CD4-positive, alpha-beta T cell (primary cell): ENCODE measurements at regions not wholly inside any gene's neighbourhood (a gene's known extent, or its start where the extent isn't known, plus 50 kb on each side); places are given as distances from the start of the nearest gene placed in this dataset.

Experiments
- ATAC-seq: fragments of 200-7000 bp; cut with Tn5 transposase; one replicate; pipeline ENCODE4 v1.10.0; 2022; ENCODE audit warnings: mild to moderate bottlenecking; ENCODE audit not compliant: poor library complexity
- CTCF ChIA-PET: fragments of 350-600 bp; sonication (Branson Sonifier 250); formaldehyde crosslinking; loops from one replicate; lab custom pipeline; 2021; ENCODE audit warnings: antibody characterized with exemption, inconsistent platforms; lab: Charles Lee
- POLR2A ChIA-PET: fragments of 350-600 bp; sonication (Branson Sonifier 250); formaldehyde crosslinking; loops from one replicate; lab custom pipeline; 2021; ENCODE audit warnings: antibody characterized with exemption, inconsistent platforms; lab: Charles Lee
- DNase-seq, 14 experiments: peaks; one replicate each; pipeline ENCODE4 v3.0.0-alpha.2; 2013 to 2020; ENCODE audit warnings: mixed read lengths in 2 of 14
- H3K27ac ChIP-seq, 2 donors: one replicate each; pipeline versions ENCODE4 v1.5.1 to v1.7.0; 2013; ENCODE audit warnings: low read length in 2 of 2, low read depth in 1 of 2, mild to moderate bottlenecking in 1 of 2
- H3K27me3 ChIP-seq, 2 experiments: 1 replicate in 1 of 2; 2 replicates in 1 of 2; pipeline versions ENCODE4 v1.6.1 to v1.7.0; 2013; ENCODE audit warnings: low read length in 2 of 2, control low read depth in 1 of 2, mild to moderate bottlenecking in 1 of 2, moderate library complexity in 1 of 2; ENCODE audit not compliant: insufficient read depth in 2 of 2, control insufficient read depth in 1 of 2
- H3K36me3 ChIP-seq: one replicate; pipeline ENCODE4 v1.6.1; 2013; ENCODE audit warnings: low read length, control low read depth; ENCODE audit not compliant: insufficient read depth
- H3K4me1 ChIP-seq: one replicate; pipeline ENCODE4 v1.6.1; 2013; ENCODE audit warnings: low read length, control low read depth; ENCODE audit not compliant: insufficient read depth
- H3K4me3 ChIP-seq: one replicate; pipeline ENCODE4 v1.5.1; 2013; ENCODE audit warnings: mild to moderate bottlenecking, low read length, moderate library complexity
- H3K9me3 ChIP-seq, 2 experiments: 1 replicate in 1 of 2; 2 replicates in 1 of 2; pipeline versions ENCODE4 v1.6.1 to v1.7.0; 2013; ENCODE audit warnings: low read length in 2 of 2, mild to moderate bottlenecking in 2 of 2, control low read depth in 1 of 2, moderate library complexity in 1 of 2; ENCODE audit not compliant: control insufficient read depth in 1 of 2, insufficient read depth in 1 of 2
- H3K27ac Mint-ChIP-seq: one replicate; pipeline ENCODE4 v1.8.0; 2020; ENCODE audit warnings: mixed read lengths
- H3K27me3 Mint-ChIP-seq: one replicate; pipeline ENCODE4 v1.8.0; 2021; ENCODE audit warnings: mixed read lengths
- H3K36me3 Mint-ChIP-seq: one replicate; pipeline ENCODE4 v1.8.0; 2021; ENCODE audit warnings: low read depth, mixed read lengths
- H3K4me1 Mint-ChIP-seq: one replicate; pipeline ENCODE4 v1.8.0; 2021; ENCODE audit warnings: low read depth, mixed read lengths
- H3K4me3 Mint-ChIP-seq: one replicate; pipeline ENCODE4 v1.8.0; 2020; ENCODE audit warnings: mild to moderate bottlenecking, mixed read lengths
- H3K9me3 Mint-ChIP-seq: one replicate; pipeline ENCODE4 v1.8.0; 2020; ENCODE audit warnings: mixed read lengths
- intact Hi-C, 2 experiments: fragments of 100-400 bp; cut with DNase I in 1 of 2; cut with micrococcal nuclease in 1 of 2; formaldehyde crosslinking; loops; one replicate each; pipeline versions ENCODE4 v1.15.1 to v1.9.0; 2023 to 2025; cut with DNase I, micrococcal nuclease
- TF ChIP-seq, protein P1 (sequence below): fragments of 200-600 bp; IDR thresholded peaks from one replicate; pipeline ENCODE4 v1.8.0; 2022; ENCODE audit warnings: antibody characterized with exemption, mild to moderate bottlenecking

DNA sequence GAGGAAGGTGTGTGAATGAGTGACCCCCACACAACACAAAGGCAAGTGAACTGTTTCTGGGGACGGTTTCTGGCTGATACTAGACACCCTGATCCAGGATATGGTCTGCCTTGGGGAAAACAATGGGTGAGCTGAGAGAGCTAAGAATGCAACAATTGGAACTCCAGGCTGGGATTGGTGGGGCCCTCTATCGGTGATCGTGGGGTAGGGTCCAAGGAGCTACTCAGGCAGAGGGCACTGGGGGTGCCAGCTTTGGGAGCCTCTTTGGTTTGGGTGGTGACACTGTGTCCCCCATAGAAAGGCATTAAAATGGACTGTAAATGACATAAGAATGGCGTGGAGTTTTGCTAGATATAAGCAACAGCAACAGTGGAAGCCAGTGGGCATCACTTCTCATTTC is 439.1 kb downstream of the DMAC1 start:
- no peak overlapping the region for H3K4me3 ChIP-seq
- ChIA-PET POLR2A (no interaction called here), CTCF (interaction anchor here (1.0 kb wide), 1 partner anchor 11 kb away, joined by 3 read pairs; no protein-coding TSS in a partner anchor)
- Mint-ChIP-seq H3K9me3 (no peaks in the 10 kb centered on the region), H3K4me3 (no peak overlapping the region), H3K36me3 (no peaks in the 10 kb centered on the region), H3K27me3 (peaks cover 31% of the 10 kb centered on the region), H3K27ac (no peak overlapping the region), H3K4me1 (no peaks in the 10 kb centered on the region)
- H3K9me3 ChIP-seq: no peaks in the 10 kb centered on the region
- no peaks in the 10 kb centered on the region for H3K36me3 ChIP-seq
- no peak overlapping the region for H3K27ac ChIP-seq
- ATAC-seq (no peak), DNase-seq (no peak)
- TF ChIP-seq, protein P1, sequence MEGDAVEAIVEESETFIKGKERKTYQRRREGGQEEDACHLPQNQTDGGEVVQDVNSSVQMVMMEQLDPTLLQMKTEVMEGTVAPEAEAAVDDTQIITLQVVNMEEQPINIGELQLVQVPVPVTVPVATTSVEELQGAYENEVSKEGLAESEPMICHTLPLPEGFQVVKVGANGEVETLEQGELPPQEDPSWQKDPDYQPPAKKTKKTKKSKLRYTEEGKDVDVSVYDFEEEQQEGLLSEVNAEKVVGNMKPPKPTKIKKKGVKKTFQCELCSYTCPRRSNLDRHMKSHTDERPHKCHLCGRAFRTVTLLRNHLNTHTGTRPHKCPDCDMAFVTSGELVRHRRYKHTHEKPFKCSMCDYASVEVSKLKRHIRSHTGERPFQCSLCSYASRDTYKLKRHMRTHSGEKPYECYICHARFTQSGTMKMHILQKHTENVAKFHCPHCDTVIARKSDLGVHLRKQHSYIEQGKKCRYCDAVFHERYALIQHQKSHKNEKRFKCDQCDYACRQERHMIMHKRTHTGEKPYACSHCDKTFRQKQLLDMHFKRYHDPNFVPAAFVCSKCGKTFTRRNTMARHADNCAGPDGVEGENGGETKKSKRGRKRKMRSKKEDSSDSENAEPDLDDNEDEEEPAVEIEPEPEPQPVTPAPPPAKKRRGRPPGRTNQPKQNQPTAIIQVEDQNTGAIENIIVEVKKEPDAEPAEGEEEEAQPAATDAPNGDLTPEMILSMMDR: no peak
- intact Hi-C loops: no loop called here
- H3K4me1 ChIP-seq: no peaks in the 10 kb centered on the region
- H3K27me3 ChIP-seq: peaks cover 0 to 15% of the 10 kb centered on the region in 2 experiments

DNA sequence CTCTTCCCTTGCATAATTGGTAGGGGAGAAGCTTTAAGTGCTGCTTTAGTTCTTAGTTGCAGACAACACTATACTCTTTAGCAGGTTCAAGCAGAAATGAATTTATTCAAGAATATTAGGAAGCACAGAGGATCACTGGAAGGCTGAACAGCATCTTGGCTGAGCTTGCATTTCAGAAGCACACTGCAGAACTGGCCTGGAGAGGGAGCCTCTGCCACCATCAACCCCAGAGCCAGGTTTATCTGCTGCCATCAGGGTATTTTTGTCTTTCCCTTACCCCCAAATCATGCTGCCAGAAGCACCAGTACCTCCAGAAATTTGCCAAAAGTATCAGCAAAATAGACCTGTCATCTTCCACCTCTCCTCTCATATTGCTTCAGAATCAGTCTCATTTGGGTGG is 440.7 kb downstream of the DMAC1 start:
- ChIA-PET CTCF (no interaction called here), POLR2A (no interaction called here)
- Mint-ChIP-seq H3K9me3 (no peaks in the 10 kb centered on the region), H3K27me3 (peaks cover 41% of the 10 kb centered on the region), H3K4me1 (no peaks in the 10 kb centered on the region), H3K36me3 (no peaks in the 10 kb centered on the region), H3K27ac (no peak overlapping the region), H3K4me3 (no peak overlapping the region)
- TF ChIP-seq, protein P1: no peak
- DNase-seq (no peak), ATAC-seq (no peak)
- no peak overlapping the region for H3K27ac ChIP-seq
- H3K9me3 ChIP-seq: no peaks in the 10 kb centered on the region
- no peaks in the 10 kb centered on the region for H3K36me3 ChIP-seq
- intact Hi-C loops: no loop called here
- H3K4me3 ChIP-seq: no peak overlapping the region
- no peaks in the 10 kb centered on the region for H3K4me1 ChIP-seq
- H3K27me3 ChIP-seq: peaks cover 0 to 15% of the 10 kb centered on the region in 2 experiments

GRCh38 chr9:7354704-7355103 is 444.9 kb downstream of the DMAC1 start:
- Mint-ChIP-seq H3K4me1 (no peaks in the 10 kb centered on the region), H3K27me3 (peaks cover 45% of the 10 kb centered on the region), H3K36me3 (no peaks in the 10 kb centered on the region), H3K9me3 (no peaks in the 10 kb centered on the region), H3K27ac (no peak overlapping the region), H3K4me3 (no peak overlapping the region)
- H3K36me3 ChIP-seq: no peaks in the 10 kb centered on the region
- intact Hi-C loops: no loop called here
- H3K4me3 ChIP-seq: no peak overlapping the region
- DNase-seq (no peak), ATAC-seq (no peak)
- ChIA-PET CTCF (no interaction called here), POLR2A (no interaction called here)
- H3K9me3 ChIP-seq: no peaks in the 10 kb centered on the region
- H3K27me3 ChIP-seq: peaks cover 0 to 9% of the 10 kb centered on the region in 2 experiments
- H3K4me1 ChIP-seq: no peaks in the 10 kb centered on the region
- TF ChIP-seq, protein P1: no peak
- no peak overlapping the region for H3K27ac ChIP-seq
